CD4-positive, CD25-positive, alpha-beta regulatory T cell (primary cell): ENCODE measurements at regions not wholly inside any gene's neighbourhood (a gene's known extent, or its start where the extent isn't known, plus 50 kb on each side); places are given as distances from the start of the nearest gene placed in this dataset.

Source experiments
- ATAC-seq, 2 donors: fragments of 150-1000 bp; cut with Tn5 transposase; one replicate each; pipeline ENCODE4 v1.10.0; 2021; ENCODE audit warnings: low read depth in 2 of 2, moderate number of reproducible peaks in 2 of 2, moderate library complexity in 1 of 2
- DNase-seq, 3 donors: peaks; one replicate each; pipeline versions ENCODE4 v3.0.0 to v3.0.0-alpha.2; 2012 to 2022; ENCODE audit warnings: mixed read lengths in 1 of 3
- H3K27ac ChIP-seq: one replicate; pipeline ENCODE4 v1.7.0; 2013; ENCODE audit warnings: mild to moderate bottlenecking, low read length; ENCODE audit not compliant: insufficient read depth, poor library complexity, severe bottlenecking
- H3K27me3 ChIP-seq: one replicate; pipeline ENCODE4 v1.7.0; 2013; ENCODE audit warnings: low read length; ENCODE audit not compliant: control insufficient read depth, insufficient read depth
- H3K36me3 ChIP-seq: one replicate; pipeline ENCODE4 v1.7.0; 2013; ENCODE audit warnings: mild to moderate bottlenecking, low read length, moderate library complexity; ENCODE audit not compliant: control insufficient read depth, insufficient read depth
- H3K4me1 ChIP-seq: 2 replicates; pipeline ENCODE4 v1.7.0; 2013; ENCODE audit warnings: mild to moderate bottlenecking, low read length; ENCODE audit not compliant: insufficient read depth, control insufficient read depth, poor library complexity, severe bottlenecking
- H3K4me3 ChIP-seq: one replicate; pipeline ENCODE4 v1.7.0; 2013; ENCODE audit warnings: low read depth, mild to moderate bottlenecking, low read length, moderate library complexity
- H3K9me3 ChIP-seq, 2 experiments: 1 replicate in 1 of 2; 2 replicates in 1 of 2; pipeline ENCODE4 v1.7.0; 2013; ENCODE audit warnings: low read length in 2 of 2, mild to moderate bottlenecking in 1 of 2, moderate library complexity in 1 of 2; ENCODE audit not compliant: control insufficient read depth in 2 of 2
- H3K27ac Mint-ChIP-seq, 3 donors: one replicate each; pipeline ENCODE4 v1.8.0; 2020 to 2022; ENCODE audit warnings: mild to moderate bottlenecking in 3 of 3, mixed read lengths in 3 of 3, moderate library complexity in 2 of 3
- H3K27me3 Mint-ChIP-seq: one replicate; pipeline ENCODE4 v1.8.0; 2022; ENCODE audit warnings: mild to moderate bottlenecking, mixed read lengths
- H3K36me3 Mint-ChIP-seq: one replicate; pipeline ENCODE4 v1.8.0; 2020; ENCODE audit warnings: mixed read lengths
- H3K4me1 Mint-ChIP-seq, 4 donors: one replicate each; pipeline ENCODE4 v1.8.0; 2020 to 2022; ENCODE audit warnings: mixed read lengths in 4 of 4, mild to moderate bottlenecking in 1 of 4
- H3K4me3 Mint-ChIP-seq, 4 donors: one replicate each; pipeline ENCODE4 v1.8.0; 2020 to 2022; ENCODE audit warnings: mild to moderate bottlenecking in 4 of 4, mixed read lengths in 4 of 4, moderate library complexity in 3 of 4
- H3K9me3 Mint-ChIP-seq, 7 donors: one replicate each; pipeline ENCODE4 v1.8.0; 2020 to 2022; ENCODE audit warnings: mixed read lengths in 7 of 7, mild to moderate bottlenecking in 3 of 7, moderate library complexity in 2 of 7

GRCh38 chr5:155085282-155085989 lies 71.9 kb downstream of the KIF4B start:
- H3K27ac ChIP-seq: no peak overlapping the region
- DNase-seq (no peak), ATAC-seq (no peak)
- H3K27me3 Mint-ChIP-seq: no peaks in the 10 kb centered on the region
- H3K36me3 Mint-ChIP-seq: no peaks in the 10 kb centered on the region
- no peaks in the 10 kb centered on the region for H3K27me3 ChIP-seq
- H3K4me1 ChIP-seq: no peaks in the 10 kb centered on the region
- no peaks in the 10 kb centered on the region for H3K9me3 ChIP-seq
- H3K4me1 Mint-ChIP-seq: no peaks in the 10 kb centered on the region
- H3K9me3 Mint-ChIP-seq: peaks cover 0 to 4% (median 0%) of the 10 kb centered on the region in 7 donors
- no peak overlapping the region for H3K4me3 ChIP-seq
- no peak overlapping the region for H3K27ac Mint-ChIP-seq
- H3K4me3 Mint-ChIP-seq: no peak overlapping the region
- H3K36me3 ChIP-seq: no peaks in the 10 kb centered on the region

- Histone ChIP-seq H3K27me3 (no peaks in the 10 kb centered on the region), H3K27ac (no peak overlapping the region), H3K9me3 (no peaks in the 10 kb centered on the region), H3K36me3 (no peaks in the 10 kb centered on the region), H3K4me1 (no peaks in the 10 kb centered on the region), H3K4me3 (no peak overlapping the region)
- no peaks in the 10 kb centered on the region for H3K36me3 Mint-ChIP-seq
- no peak overlapping the region for H3K4me3 Mint-ChIP-seq
- H3K27me3 Mint-ChIP-seq: no peaks in the 10 kb centered on the region
- no peak for DNase-seq
- no peaks in the 10 kb centered on the region for H3K4me1 Mint-ChIP-seq
- no peak for ATAC-seq
- peaks cover 0 to 2% (median 0%) of the 10 kb centered on the region in 7 donors for H3K9me3 Mint-ChIP-seq
- no peak overlapping the region for H3K27ac Mint-ChIP-seq
These were observed 73.5 kb downstream of the KIF4B start for GRCh38 chr5:155087036-155087435.

- H3K27ac Mint-ChIP-seq: no peak overlapping the region
- H3K36me3 Mint-ChIP-seq: no peaks in the 10 kb centered on the region
- Histone ChIP-seq H3K9me3 (no peaks in the 10 kb centered on the region), H3K4me3 (no peak overlapping the region), H3K4me1 (no peaks in the 10 kb centered on the region), H3K36me3 (no peaks in the 10 kb centered on the region), H3K27me3 (no peaks in the 10 kb centered on the region), H3K27ac (no peak overlapping the region)
- ATAC-seq (no peak), DNase-seq (no peak)
- H3K4me1 Mint-ChIP-seq: no peaks in the 10 kb centered on the region
- peaks cover 6% of the 10 kb centered on the region for H3K27me3 Mint-ChIP-seq
- peaks cover 0 to 3% (median 0%) of the 10 kb centered on the region in 7 donors for H3K9me3 Mint-ChIP-seq
- no peak overlapping the region for H3K4me3 Mint-ChIP-seq
These were observed 75.3 kb downstream of the KIF4B start for GRCh38 chr5:155088811-155089210.

- no peaks in the 10 kb centered on the region for H3K4me1 ChIP-seq
- peaks cover 0 to 3% (median 0%) of the 10 kb centered on the region in 7 donors for H3K9me3 Mint-ChIP-seq
- H3K4me1 Mint-ChIP-seq: no peaks in the 10 kb centered on the region
- no peak for ATAC-seq
- DNase-seq: no peak
- H3K4me3 Mint-ChIP-seq: no peak overlapping the region
- H3K27ac ChIP-seq: no peak overlapping the region
- no peak overlapping the region for H3K4me3 ChIP-seq
- H3K27ac Mint-ChIP-seq: no peak overlapping the region
- H3K27me3 ChIP-seq: no peaks in the 10 kb centered on the region
- H3K36me3 ChIP-seq: no peaks in the 10 kb centered on the region
- peaks cover 6% of the 10 kb centered on the region for H3K27me3 Mint-ChIP-seq
- H3K9me3 ChIP-seq: no peaks in the 10 kb centered on the region
- no peaks in the 10 kb centered on the region for H3K36me3 Mint-ChIP-seq
These were observed 76.1 kb downstream of the KIF4B start for GRCh38 chr5:155089643-155090042.

GRCh38 chr5:155091063-155091648 lies 77.6 kb downstream of the KIF4B start:
- Histone ChIP-seq H3K4me3 (no peak overlapping the region), H3K4me1 (no peaks in the 10 kb centered on the region), H3K9me3 (no peaks in the 10 kb centered on the region), H3K36me3 (no peaks in the 10 kb centered on the region), H3K27ac (no peak overlapping the region), H3K27me3 (no peaks in the 10 kb centered on the region)
- no peak for DNase-seq
- peaks cover 10% of the 10 kb centered on the region for H3K27me3 Mint-ChIP-seq
- H3K4me1 Mint-ChIP-seq: no peaks in the 10 kb centered on the region
- no peak overlapping the region for H3K4me3 Mint-ChIP-seq
- H3K9me3 Mint-ChIP-seq: peaks cover 0 to 3% (median 1%) of the 10 kb centered on the region in 7 donors
- H3K36me3 Mint-ChIP-seq: no peaks in the 10 kb centered on the region
- no peak for ATAC-seq
- no peak overlapping the region for H3K27ac Mint-ChIP-seq

- Histone ChIP-seq H3K4me3 (no peak overlapping the region), H3K36me3 (no peaks in the 10 kb centered on the region), H3K4me1 (no peaks in the 10 kb centered on the region), H3K27me3 (no peaks in the 10 kb centered on the region), H3K9me3 (no peaks in the 10 kb centered on the region), H3K27ac (no peak overlapping the region)
- Mint-ChIP-seq H3K36me3 (no peaks in the 10 kb centered on the region), H3K27ac (no peak overlapping the region), H3K9me3 (peaks cover 0 to 3% (median 1%) of the 10 kb centered on the region in 7 donors), H3K27me3 (peaks cover 11% of the 10 kb centered on the region), H3K4me1 (no peaks in the 10 kb centered on the region), H3K4me3 (no peak overlapping the region)
- no peak for ATAC-seq
- no peak for DNase-seq
These were observed 78.5 kb downstream of the KIF4B start for GRCh38 chr5:155091768-155092717.

GRCh38 chr5:155094455-155094854 lies 80.9 kb downstream of the KIF4B start:
- H3K4me3 ChIP-seq: no peak overlapping the region
- no peaks in the 10 kb centered on the region for H3K4me1 ChIP-seq
- Mint-ChIP-seq H3K36me3 (no peaks in the 10 kb centered on the region), H3K27me3 (peaks cover 11% of the 10 kb centered on the region), H3K4me1 (no peaks in the 10 kb centered on the region), H3K9me3 (peaks cover 0 to 3% (median 1%) of the 10 kb centered on the region in 7 donors), H3K4me3 (no peak overlapping the region), H3K27ac (no peak overlapping the region)
- H3K9me3 ChIP-seq: no peaks in the 10 kb centered on the region
- ATAC-seq: no peak
- H3K27ac ChIP-seq: no peak overlapping the region
- DNase-seq: no peak
- H3K27me3 ChIP-seq: no peaks in the 10 kb centered on the region
- H3K36me3 ChIP-seq: no peaks in the 10 kb centered on the region
